SK-N-SH treated with all-trans-retinoic acid at 6 μM for 48 hours (cell line): ENCODE measurements at regions not wholly inside any gene's neighbourhood (a gene's known extent, or its start where the extent isn't known, plus 50 kb on each side); places are given as distances from the start of the nearest gene placed in this dataset.

ENCODE experiments used
- ATAC-seq: fragments of 200-7000 bp; cut with Tn5 transposase; 3 replicates; pipeline ENCODE4 v1.9.1; 2020; ENCODE audit warnings: mild to moderate bottlenecking, moderate library complexity
- ARNTL ChIP-seq: fragments of 450-650 bp; formaldehyde crosslinking; IDR thresholded peaks from 2 replicates; pipeline ENCODE4 v1.5.0; 2020; ENCODE audit warnings: low read depth, mild to moderate bottlenecking, moderate library complexity, borderline replicate concordance
- BACH2 ChIP-seq: fragments of 250-450 bp; sonication (Bioruptor Pico); IDR thresholded peaks from 2 replicates; pipeline ENCODE4 v1.9.0; 2021; ENCODE audit warnings: mild to moderate bottlenecking, borderline replicate concordance
- CSDC2 ChIP-seq: fragments of 250-450 bp; sonication (Bioruptor Pico); IDR thresholded peaks from 2 replicates; pipeline ENCODE4 v1.5.0; 2020; ENCODE audit warnings: mild to moderate bottlenecking, moderate library complexity
- GLIS3 ChIP-seq: fragments of 250-450 bp; sonication (Bioruptor Pico); IDR thresholded peaks from 2 replicates; pipeline ENCODE4 v1.5.0; 2020; ENCODE audit warnings: mild to moderate bottlenecking, moderate library complexity
- ISL1 ChIP-seq: fragments of 250-450 bp; sonication (Bioruptor Pico); IDR thresholded peaks from 2 replicates; pipeline ENCODE4 v2.1.2; 2022; ENCODE audit warnings: mild to moderate bottlenecking, moderate library complexity
- OSR1 ChIP-seq: fragments of 250-450 bp; sonication (Bioruptor Pico); IDR thresholded peaks from 2 replicates; pipeline ENCODE4 v1.8.0; 2022; ENCODE audit warnings: moderate library complexity, mild to moderate bottlenecking, inconsistent platforms
- PPARA ChIP-seq: fragments of 250-450 bp; sonication (Bioruptor Pico); IDR thresholded peaks from 2 replicates; pipeline ENCODE4 v1.5.0; 2020; ENCODE audit warnings: mild to moderate bottlenecking, borderline replicate concordance
- RARB ChIP-seq: fragments of 250-450 bp; sonication (Bioruptor Pico); IDR thresholded peaks from 2 replicates; pipeline ENCODE4 v1.8.0; 2021; ENCODE audit warnings: mild to moderate bottlenecking, moderate library complexity
- SNAI2 ChIP-seq: fragments of 250-450 bp; sonication (Bioruptor Pico); IDR thresholded peaks from 2 replicates; pipeline ENCODE4 v1.5.0; 2020; ENCODE audit warnings: mild to moderate bottlenecking, moderate library complexity
- TCF4 ChIP-seq: fragments of 250-450 bp; sonication (Bioruptor Pico); IDR thresholded peaks from 2 replicates; pipeline ENCODE4 v1.8.0; 2021; ENCODE audit warnings: mild to moderate bottlenecking, moderate library complexity, borderline replicate concordance
- TOX ChIP-seq: fragments of 250-450 bp; sonication (Bioruptor Pico); IDR thresholded peaks from 2 replicates; pipeline ENCODE4 v1.8.0; 2021; ENCODE audit warnings: mild to moderate bottlenecking, moderate library complexity, borderline replicate concordance
- ZC3H10 ChIP-seq: fragments of 250-450 bp; sonication (Bioruptor Pico); IDR thresholded peaks from 2 replicates; pipeline ENCODE4 v1.5.1; 2021; ENCODE audit warnings: mild to moderate bottlenecking, moderate library complexity
- ZFP3 ChIP-seq: fragments of 250-450 bp; sonication (Bioruptor Pico); IDR thresholded peaks from 2 replicates; pipeline ENCODE4 v1.5.0; 2020; ENCODE audit warnings: mild to moderate bottlenecking, moderate library complexity
- ZFP30 ChIP-seq: fragments of 450-650 bp; formaldehyde crosslinking; IDR thresholded peaks from 2 replicates; pipeline ENCODE4 v1.5.0; 2022; ENCODE audit warnings: mild to moderate bottlenecking, moderate library complexity
- ZNF565 ChIP-seq: fragments of 450-650 bp; formaldehyde crosslinking; conservative IDR thresholded peaks from 2 replicates; pipeline ENCODE4 v1.5.0; 2020; ENCODE audit warnings: low read depth, mild to moderate bottlenecking, moderate library complexity
- ZNF70 ChIP-seq: fragments of 450-650 bp; formaldehyde crosslinking; IDR thresholded peaks from 2 replicates; pipeline ENCODE4 v1.5.0; 2020; ENCODE audit warnings: mild to moderate bottlenecking, moderate library complexity
- ZNF8 ChIP-seq: fragments of 450-650 bp; formaldehyde crosslinking; IDR thresholded peaks from 2 replicates; pipeline ENCODE4 v1.5.0; 2020; ENCODE audit warnings: mild to moderate bottlenecking, moderate library complexity
- TF ChIP-seq, protein P1 (sequence below): fragments of 250-450 bp; sonication (Bioruptor Pico); IDR thresholded peaks from 2 replicates; pipeline ENCODE4 v1.8.0; 2021; ENCODE audit warnings: low read depth, mild to moderate bottlenecking, moderate library complexity, borderline replicate concordance
- TF ChIP-seq, protein P2 (sequence below): fragments of 250-450 bp; sonication (Bioruptor Pico); IDR thresholded peaks from 2 replicates; pipeline ENCODE4 v1.5.1; 2020; ENCODE audit warnings: low read depth, mild to moderate bottlenecking, moderate library complexity
- TF ChIP-seq, protein P3 (sequence below): fragments of 250-450 bp; sonication (Bioruptor Pico); IDR thresholded peaks from 2 replicates; pipeline ENCODE4 v1.8.0; 2020; ENCODE audit warnings: mild to moderate bottlenecking, moderate library complexity, borderline replicate concordance
- TF ChIP-seq, protein P4 (sequence below): fragments of 250-450 bp; sonication (Bioruptor Pico); IDR thresholded peaks from 2 replicates; pipeline ENCODE4 v1.5.1; 2021; ENCODE audit warnings: mild to moderate bottlenecking, moderate library complexity

DNA sequence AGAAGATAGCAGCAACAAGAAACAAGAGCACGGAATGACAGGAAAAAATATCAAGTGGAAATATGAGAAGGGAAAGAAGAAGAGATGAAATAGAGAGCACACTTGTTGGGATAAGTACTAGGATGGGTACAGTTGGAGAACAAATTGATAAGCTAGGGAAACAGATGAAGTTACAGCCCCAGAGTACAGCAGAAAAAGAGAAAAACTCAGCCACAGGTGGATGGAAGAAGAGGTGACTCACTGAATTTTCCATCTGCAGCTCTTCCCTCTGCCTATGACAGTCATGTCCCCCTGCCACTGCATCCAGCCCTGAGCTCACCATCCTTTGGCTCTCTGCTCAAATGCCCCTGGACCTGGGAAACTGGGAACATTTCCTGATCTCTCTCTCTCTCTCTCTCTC is 209.0 kb downstream of the BCOR start (continued):
- TF ChIP-seq, protein P1, sequence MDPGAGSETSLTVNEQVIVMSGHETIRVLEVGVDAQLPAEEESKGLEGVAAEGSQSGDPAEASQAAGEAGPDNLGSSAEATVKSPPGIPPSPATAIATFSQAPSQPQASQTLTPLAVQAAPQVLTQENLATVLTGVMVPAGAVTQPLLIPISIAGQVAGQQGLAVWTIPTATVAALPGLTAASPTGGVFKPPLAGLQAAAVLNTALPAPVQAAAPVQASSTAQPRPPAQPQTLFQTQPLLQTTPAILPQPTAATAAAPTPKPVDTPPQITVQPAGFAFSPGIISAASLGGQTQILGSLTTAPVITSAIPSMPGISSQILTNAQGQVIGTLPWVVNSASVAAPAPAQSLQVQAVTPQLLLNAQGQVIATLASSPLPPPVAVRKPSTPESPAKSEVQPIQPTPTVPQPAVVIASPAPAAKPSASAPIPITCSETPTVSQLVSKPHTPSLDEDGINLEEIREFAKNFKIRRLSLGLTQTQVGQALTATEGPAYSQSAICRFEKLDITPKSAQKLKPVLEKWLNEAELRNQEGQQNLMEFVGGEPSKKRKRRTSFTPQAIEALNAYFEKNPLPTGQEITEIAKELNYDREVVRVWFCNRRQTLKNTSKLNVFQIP (CRISPR knock-in tag) = no peak
- no peak for TF ChIP-seq TOX
- no peak for TF ChIP-seq ZFP3 (CRISPR knock-in tag)
- TF ChIP-seq TCF4 (CRISPR knock-in tag) = no peak
- TF ChIP-seq RARB (CRISPR knock-in tag) = no peak
- no peak for TF ChIP-seq CSDC2 (CRISPR knock-in tag)
- no peak for TF ChIP-seq BACH2 (CRISPR knock-in tag)
- no peak for TF ChIP-seq SNAI2 (CRISPR knock-in tag)

DNA sequence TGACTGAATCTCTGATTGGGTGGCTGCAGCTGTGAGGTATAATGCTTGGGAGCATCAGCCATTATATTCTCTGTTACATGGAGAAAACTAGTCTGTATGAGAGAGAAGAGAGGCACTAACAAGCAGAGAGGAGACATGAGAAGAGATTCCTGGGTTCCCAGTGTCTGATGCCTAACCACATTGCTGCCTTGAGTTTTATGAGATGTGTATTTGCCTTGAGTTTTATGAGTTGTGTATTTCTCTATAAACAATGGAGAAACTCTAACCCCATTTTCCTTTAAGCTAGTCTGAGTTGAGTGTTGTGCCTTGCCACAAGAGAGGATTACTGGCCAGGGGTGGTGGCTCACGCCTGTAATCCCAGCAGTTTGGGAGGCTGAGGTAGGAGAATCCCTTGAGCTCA is 208.1 kb downstream of the BCOR start:
- TF ChIP-seq ZNF8 (CRISPR knock-in tag) = no peak
- TF ChIP-seq, protein P2, sequence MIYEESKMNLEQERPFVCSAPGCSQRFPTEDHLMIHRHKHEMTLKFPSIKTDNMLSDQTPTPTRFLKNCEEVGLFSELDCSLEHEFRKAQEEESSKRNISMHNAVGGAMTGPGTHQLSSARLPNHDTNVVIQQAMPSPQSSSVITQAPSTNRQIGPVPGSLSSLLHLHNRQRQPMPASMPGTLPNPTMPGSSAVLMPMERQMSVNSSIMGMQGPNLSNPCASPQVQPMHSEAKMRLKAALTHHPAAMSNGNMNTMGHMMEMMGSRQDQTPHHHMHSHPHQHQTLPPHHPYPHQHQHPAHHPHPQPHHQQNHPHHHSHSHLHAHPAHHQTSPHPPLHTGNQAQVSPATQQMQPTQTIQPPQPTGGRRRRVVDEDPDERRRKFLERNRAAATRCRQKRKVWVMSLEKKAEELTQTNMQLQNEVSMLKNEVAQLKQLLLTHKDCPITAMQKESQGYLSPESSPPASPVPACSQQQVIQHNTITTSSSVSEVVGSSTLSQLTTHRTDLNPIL (CRISPR knock-in tag) = no peak
- no peak for ATAC-seq

DNA sequence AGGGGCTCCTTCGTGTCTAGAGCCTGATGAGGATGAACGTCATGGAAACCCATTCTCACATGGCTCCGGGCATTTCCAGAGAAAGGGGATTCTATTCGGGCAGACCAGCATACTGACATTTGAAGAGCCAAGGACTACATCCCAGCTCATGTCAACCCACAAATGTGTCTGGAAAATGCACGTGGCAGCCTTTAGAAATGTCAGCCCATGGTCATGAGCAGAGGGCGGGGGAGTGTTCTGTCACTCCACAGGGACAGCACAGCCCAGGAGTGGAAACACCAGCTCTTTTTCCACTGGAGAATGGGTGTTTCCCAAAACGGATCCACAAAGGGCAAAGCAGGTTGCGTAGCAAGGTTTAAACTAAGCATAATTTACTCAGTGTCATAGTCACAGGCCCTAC is 207.0 kb downstream of the BCOR start:
- no peak for ATAC-seq
- TF ChIP-seq OSR1 (CRISPR knock-in tag) (no peak), GLIS3 (CRISPR knock-in tag) (no peak), ZNF565 (CRISPR knock-in tag) (no peak), ARNTL (CRISPR knock-in tag) (no peak), SNAI2 (CRISPR knock-in tag) (no peak)

DNA sequence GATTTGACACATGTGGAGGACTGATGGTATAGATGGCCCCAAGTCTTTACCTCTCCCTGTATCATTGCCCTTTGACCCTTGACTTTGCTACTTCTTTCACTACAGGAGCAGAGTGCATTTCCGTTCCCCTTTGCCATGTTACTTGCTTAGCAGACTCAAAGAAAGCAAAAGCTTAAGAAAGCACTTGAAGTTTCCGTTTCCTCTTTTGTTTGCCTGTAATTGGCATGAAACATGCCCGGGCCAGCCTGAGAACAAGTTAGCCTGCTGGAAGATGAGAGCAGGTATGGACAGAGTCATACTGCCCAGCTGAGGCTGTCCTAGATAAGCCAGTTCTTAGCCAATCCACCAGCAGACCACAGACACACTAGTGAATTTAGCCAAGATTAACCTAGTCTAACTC is 206.0 kb downstream of the BCOR start:
- no peak for ATAC-seq
- TF ChIP-seq, protein P1 (CRISPR knock-in tag) = no peak
- TF ChIP-seq ZC3H10 (CRISPR knock-in tag) (no peak), SNAI2 (CRISPR knock-in tag) (no peak), ZNF70 (no peak), CSDC2 (CRISPR knock-in tag) (no peak), PPARA (CRISPR knock-in tag) (no peak), ZNF565 (CRISPR knock-in tag) (no peak), ZNF8 (CRISPR knock-in tag) (no peak), ZFP30 (CRISPR knock-in tag) (no peak), ISL1 (CRISPR knock-in tag) (no peak), BACH2 (CRISPR knock-in tag) (no peak), GLIS3 (CRISPR knock-in tag) (no peak), TOX (no peak)
- TF ChIP-seq, protein P3, sequence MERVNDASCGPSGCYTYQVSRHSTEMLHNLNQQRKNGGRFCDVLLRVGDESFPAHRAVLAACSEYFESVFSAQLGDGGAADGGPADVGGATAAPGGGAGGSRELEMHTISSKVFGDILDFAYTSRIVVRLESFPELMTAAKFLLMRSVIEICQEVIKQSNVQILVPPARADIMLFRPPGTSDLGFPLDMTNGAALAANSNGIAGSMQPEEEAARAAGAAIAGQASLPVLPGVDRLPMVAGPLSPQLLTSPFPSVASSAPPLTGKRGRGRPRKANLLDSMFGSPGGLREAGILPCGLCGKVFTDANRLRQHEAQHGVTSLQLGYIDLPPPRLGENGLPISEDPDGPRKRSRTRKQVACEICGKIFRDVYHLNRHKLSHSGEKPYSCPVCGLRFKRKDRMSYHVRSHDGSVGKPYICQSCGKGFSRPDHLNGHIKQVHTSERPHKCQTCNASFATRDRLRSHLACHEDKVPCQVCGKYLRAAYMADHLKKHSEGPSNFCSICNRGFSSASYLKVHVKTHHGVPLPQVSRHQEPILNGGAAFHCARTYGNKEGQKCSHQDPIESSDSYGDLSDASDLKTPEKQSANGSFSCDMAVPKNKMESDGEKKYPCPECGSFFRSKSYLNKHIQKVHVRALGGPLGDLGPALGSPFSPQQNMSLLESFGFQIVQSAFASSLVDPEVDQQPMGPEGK (CRISPR knock-in tag) = no peak
- TF ChIP-seq, protein P4, sequence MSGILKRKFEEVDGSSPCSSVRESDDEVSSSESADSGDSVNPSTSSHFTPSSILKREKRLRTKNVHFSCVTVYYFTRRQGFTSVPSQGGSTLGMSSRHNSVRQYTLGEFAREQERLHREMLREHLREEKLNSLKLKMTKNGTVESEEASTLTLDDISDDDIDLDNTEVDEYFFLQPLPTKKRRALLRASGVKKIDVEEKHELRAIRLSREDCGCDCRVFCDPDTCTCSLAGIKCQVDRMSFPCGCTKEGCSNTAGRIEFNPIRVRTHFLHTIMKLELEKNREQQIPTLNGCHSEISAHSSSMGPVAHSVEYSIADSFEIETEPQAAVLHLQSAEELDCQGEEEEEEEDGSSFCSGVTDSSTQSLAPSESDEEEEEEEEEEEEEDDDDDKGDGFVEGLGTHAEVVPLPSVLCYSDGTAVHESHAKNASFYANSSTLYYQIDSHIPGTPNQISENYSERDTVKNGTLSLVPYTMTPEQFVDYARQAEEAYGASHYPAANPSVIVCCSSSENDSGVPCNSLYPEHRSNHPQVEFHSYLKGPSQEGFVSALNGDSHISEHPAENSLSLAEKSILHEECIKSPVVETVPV (CRISPR knock-in tag) = no peak
- TF ChIP-seq, protein P2 (CRISPR knock-in tag) = no peak
